Endodermal cell (in vitro differentiated cells): ENCODE measurements at regions not wholly inside any gene's neighbourhood (a gene's known extent, or its start where the extent isn't known, plus 50 kb on each side); places are given as distances from the start of the nearest gene placed in this dataset.

ENCODE experiments used
- DNase-seq: peaks from one replicate; pipeline ENCODE4 v3.0.0-alpha.2; 2017
- H3K27ac ChIP-seq: 2 replicates; pipeline ENCODE4 v1.5.1; 2013; ENCODE audit warnings: mild to moderate bottlenecking, low read depth, low read length, moderate library complexity
- H3K27me3 ChIP-seq: 2 replicates; pipeline ENCODE4 v1.6.1; 2013; ENCODE audit warnings: mild to moderate bottlenecking, low read length, moderate library complexity; ENCODE audit not compliant: insufficient read depth, control insufficient read depth, poor library complexity, severe bottlenecking
- H3K36me3 ChIP-seq: 2 replicates; pipeline ENCODE4 v1.7.0; 2013; ENCODE audit warnings: mild to moderate bottlenecking, low read length, moderate library complexity; ENCODE audit not compliant: control insufficient read depth, insufficient read depth
- H3K4me1 ChIP-seq: one replicate; pipeline ENCODE4 v1.7.0; 2013; ENCODE audit warnings: low read length; ENCODE audit not compliant: control insufficient read depth, insufficient read depth
- H3K4me3 ChIP-seq: 2 replicates; pipeline ENCODE4 v1.5.1; 2013; ENCODE audit warnings: mild to moderate bottlenecking, low read length, moderate library complexity
- H3K9ac ChIP-seq: 2 replicates; pipeline ENCODE4 v1.6.1; 2013; ENCODE audit warnings: mild to moderate bottlenecking, low read length, moderate library complexity; ENCODE audit not compliant: poor library complexity, severe bottlenecking; ENCODE audit errors: extremely low read depth
- H3K9me3 ChIP-seq: 2 replicates; pipeline ENCODE4 v1.6.1; 2013; ENCODE audit warnings: mild to moderate bottlenecking, low read length, moderate library complexity; ENCODE audit not compliant: control insufficient read depth
- H3K27ac Mint-ChIP-seq: 2 replicates; pipeline ENCODE4 v1.8.0; 2020; ENCODE audit warnings: mixed read lengths
- H3K27me3 Mint-ChIP-seq: 2 replicates; pipeline ENCODE4 v1.8.0; 2021; ENCODE audit warnings: mild to moderate bottlenecking, mixed read lengths; ENCODE audit not compliant: insufficient read depth
- H3K36me3 Mint-ChIP-seq: 2 replicates; pipeline ENCODE4 v1.8.0; 2020; ENCODE audit warnings: low read depth, mixed read lengths
- H3K4me1 Mint-ChIP-seq: 2 replicates; pipeline ENCODE4 v1.8.0; 2020; ENCODE audit warnings: mixed read lengths
- H3K4me3 Mint-ChIP-seq: 2 replicates; pipeline ENCODE4 v1.8.0; 2020; ENCODE audit warnings: mild to moderate bottlenecking, moderate library complexity, mixed read lengths
- H3K9me3 Mint-ChIP-seq: 2 replicates; pipeline ENCODE4 v1.8.0; 2020; ENCODE audit warnings: mild to moderate bottlenecking, mixed read lengths
- WGBS, 2 experiments: methylation state at CpG; one replicate each; pipeline versions ENCODE4 v1.1.5 to v1.1.7; 2013; ENCODE audit warnings: missing lambda C conversion rate in 2 of 2, mixed read lengths in 1 of 2; ENCODE audit not compliant: insufficient coverage in 1 of 2, insufficient read length in 1 of 2; 5-methylcytosine and 5-hydroxymethylcytosine counted together
- TF ChIP-seq, protein P1 (sequence below): fragments of 200-600 bp; sonication (generic); conservative IDR thresholded peaks from 2 replicates; pipeline ENCODE4 v1.5.0; 2021; ENCODE audit warnings: antibody characterized with exemption, mild to moderate bottlenecking

GRCh38 chr13:57829496-57829895 lies 198.0 kb downstream of the PCDH17 start:
- H3K4me3 Mint-ChIP-seq: no peak overlapping the region

DNA sequence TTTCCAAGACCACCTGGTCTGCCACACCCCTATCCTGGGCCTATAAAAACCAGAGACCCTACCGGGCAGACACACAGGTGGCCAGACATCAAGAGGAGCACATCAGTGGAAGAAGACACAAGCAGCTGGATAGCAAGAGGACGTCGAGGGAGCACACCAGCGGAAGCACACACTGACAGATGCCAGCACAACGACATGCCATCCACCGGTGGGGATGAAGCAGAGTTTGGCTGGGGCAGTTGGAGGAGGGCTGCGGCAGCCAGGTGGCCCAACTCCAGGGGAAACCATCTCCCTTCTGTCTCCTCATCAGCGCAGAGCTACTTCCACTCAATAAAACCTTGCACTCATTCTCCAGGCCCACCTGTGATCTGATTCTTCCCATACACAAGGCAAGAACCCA lies 200.6 kb downstream of the PCDH17 start:
- WGBS, 2 experiments: 92 to 100% methylated on average over 1 to 8 of the region's 8 CpGs
- Mint-ChIP-seq H3K4me3 (no peak overlapping the region), H3K27ac (no peak overlapping the region)

More at GRCh38 chr13:57829496-57829895, 198.0 kb downstream of the PCDH17 start:
- H3K9me3 Mint-ChIP-seq: no peaks in the 10 kb centered on the region
- Histone ChIP-seq H3K27me3 (no peaks in the 10 kb centered on the region), H3K9ac (no peak overlapping the region), H3K4me3 (no peak overlapping the region), H3K36me3 (no peaks in the 10 kb centered on the region), H3K9me3 (no peaks in the 10 kb centered on the region), H3K4me1 (no peaks in the 10 kb centered on the region), H3K27ac (no peak overlapping the region)
- H3K27me3 Mint-ChIP-seq: no peaks in the 10 kb centered on the region
- H3K27ac Mint-ChIP-seq: no peak overlapping the region
- H3K36me3 Mint-ChIP-seq: no peaks in the 10 kb centered on the region
- H3K4me1 Mint-ChIP-seq: peaks cover 1% of the 10 kb centered on the region
- 91 to 100% methylated on average over 2 to 3 of the region's 3 CpGs for WGBS, 2 experiments
- TF ChIP-seq, protein P1, sequence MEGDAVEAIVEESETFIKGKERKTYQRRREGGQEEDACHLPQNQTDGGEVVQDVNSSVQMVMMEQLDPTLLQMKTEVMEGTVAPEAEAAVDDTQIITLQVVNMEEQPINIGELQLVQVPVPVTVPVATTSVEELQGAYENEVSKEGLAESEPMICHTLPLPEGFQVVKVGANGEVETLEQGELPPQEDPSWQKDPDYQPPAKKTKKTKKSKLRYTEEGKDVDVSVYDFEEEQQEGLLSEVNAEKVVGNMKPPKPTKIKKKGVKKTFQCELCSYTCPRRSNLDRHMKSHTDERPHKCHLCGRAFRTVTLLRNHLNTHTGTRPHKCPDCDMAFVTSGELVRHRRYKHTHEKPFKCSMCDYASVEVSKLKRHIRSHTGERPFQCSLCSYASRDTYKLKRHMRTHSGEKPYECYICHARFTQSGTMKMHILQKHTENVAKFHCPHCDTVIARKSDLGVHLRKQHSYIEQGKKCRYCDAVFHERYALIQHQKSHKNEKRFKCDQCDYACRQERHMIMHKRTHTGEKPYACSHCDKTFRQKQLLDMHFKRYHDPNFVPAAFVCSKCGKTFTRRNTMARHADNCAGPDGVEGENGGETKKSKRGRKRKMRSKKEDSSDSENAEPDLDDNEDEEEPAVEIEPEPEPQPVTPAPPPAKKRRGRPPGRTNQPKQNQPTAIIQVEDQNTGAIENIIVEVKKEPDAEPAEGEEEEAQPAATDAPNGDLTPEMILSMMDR: no peak
- DNase-seq: no peak

DNA sequence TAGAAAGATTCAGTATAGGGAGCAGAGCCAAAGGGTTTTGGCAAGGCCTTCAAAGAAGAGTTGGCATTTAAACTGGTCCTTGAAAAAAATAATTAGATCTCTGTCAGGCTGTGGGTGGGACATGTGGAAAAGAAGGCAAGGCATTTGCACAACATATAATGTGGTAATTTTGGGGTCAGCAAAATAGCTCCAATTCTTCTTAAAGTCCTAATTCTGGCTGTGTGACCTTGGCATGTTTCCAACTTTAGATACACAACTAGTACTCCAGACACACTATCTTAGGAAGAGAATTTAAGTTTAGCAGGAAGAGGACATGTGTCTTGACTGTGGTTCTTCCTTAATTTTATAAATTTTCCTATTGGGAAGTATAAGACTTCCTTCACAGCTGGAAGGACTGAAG lies 206.3 kb downstream of the PCDH17 start:
- H3K27ac Mint-ChIP-seq: no peak overlapping the region
- Histone ChIP-seq H3K4me3 (no peak overlapping the region), H3K9ac (no peak overlapping the region), H3K27ac (no peak overlapping the region), H3K9me3 (no peaks in the 10 kb centered on the region), H3K27me3 (no peaks in the 10 kb centered on the region), H3K36me3 (no peaks in the 10 kb centered on the region), H3K4me1 (no peaks in the 10 kb centered on the region)
- H3K9me3 Mint-ChIP-seq: no peaks in the 10 kb centered on the region
- DNase-seq: no peak
- H3K4me1 Mint-ChIP-seq: peaks cover 1% of the 10 kb centered on the region
- H3K4me3 Mint-ChIP-seq: no peak overlapping the region
- TF ChIP-seq, protein P1: no peak
- H3K27me3 Mint-ChIP-seq: no peaks in the 10 kb centered on the region
- H3K36me3 Mint-ChIP-seq: no peaks in the 10 kb centered on the region

More for the DNA sequence above, 200.6 kb downstream of the PCDH17 start:
- no peaks in the 10 kb centered on the region for H3K9me3 ChIP-seq
- H3K9me3 Mint-ChIP-seq: no peaks in the 10 kb centered on the region
- no peak overlapping the region for H3K27ac ChIP-seq
- H3K36me3 Mint-ChIP-seq: no peaks in the 10 kb centered on the region
- H3K4me3 ChIP-seq: no peak overlapping the region
- peaks cover 1% of the 10 kb centered on the region for H3K4me1 Mint-ChIP-seq
- H3K27me3 ChIP-seq: no peaks in the 10 kb centered on the region
- no peak overlapping the region for H3K9ac ChIP-seq
- TF ChIP-seq, protein P1: no peak
- H3K27me3 Mint-ChIP-seq: no peaks in the 10 kb centered on the region
- H3K4me1 ChIP-seq: no peaks in the 10 kb centered on the region
- H3K36me3 ChIP-seq: no peaks in the 10 kb centered on the region
- no peak for DNase-seq
